ENCODE measurements at regions not wholly inside any gene's neighbourhood (a gene's known extent, or its start where the extent isn't known, plus 50 kb on each side); places are given as distances from the start of the nearest gene placed in this dataset.

- TF ChIP-seq CHD1 (IDR thresholded peaks at IDR 0.05; ENCODE audit: low read depth, low read length) (no peak), RFX5 (IDR thresholded peaks at IDR 0.05; ENCODE audit: borderline replicate concordance, low read depth, low read length) (no peak), HDAC2 (IDR thresholded peaks at IDR 0.05; ENCODE audit: borderline replicate concordance in 1 of 2, low read depth in 2 of 2, low read length in 2 of 2) (no peak), POLR2AphosphoS5 (IDR thresholded peaks at IDR 0.05; ENCODE audit: low read depth, low read length) (no peak), POLR2A (IDR thresholded peaks at IDR 0.05; ENCODE audit: control extremely low read depth in 1 of 2, low read depth in 2 of 2, low read length in 2 of 2) (no peak), RNF2 (IDR thresholded peaks at IDR 0.05; ENCODE audit: borderline replicate concordance, low read depth, low read length, missing control alignments, poor library complexity, severe bottlenecking) (no peak), CHD2 (IDR thresholded peaks at IDR 0.05; ENCODE audit: low read length) (no peak), TAF1 (IDR thresholded peaks at IDR 0.05; ENCODE audit: low read depth, low read length) (no peak), CBX8 (IDR thresholded peaks at IDR 0.05; ENCODE audit: borderline replicate concordance, low read depth, low read length) (no peak), CTCF (IDR thresholded peaks at IDR 0.05; ENCODE audit: control extremely low read depth in 1 of 3, insufficient read depth in 1 of 3, low read depth in 1 of 3, low read length in 3 of 3) (no peak), SIN3A (conservative IDR thresholded peaks at IDR 0.05 in 1 of 2, IDR thresholded peaks at IDR 0.05 in 1 of 2; ENCODE audit: low read depth in 1 of 2, low read length in 2 of 2) (no peak)
- H3K14ac ChIP-seq (ENCODE audit: insufficient read length) = no peak overlapping the region
- H3K27ac ChIP-seq (ENCODE audit: low read depth, low read length) = no peak overlapping the region
- H2BK120ac ChIP-seq (replicated peaks; ENCODE audit: low read depth, low read length) = no peak overlapping the region
- no peak overlapping the region for H2AK5ac ChIP-seq (ENCODE audit: low read depth, low read length)
- no peaks in the 10 kb centered on the region for H3K23me2 ChIP-seq (ENCODE audit: low read depth, low read length)
- H3K36me3 ChIP-seq (ENCODE audit: control insufficient read depth in 2 of 4, insufficient read depth in 4 of 4, low read length in 3 of 4) = no peaks in the 10 kb centered on the region
- H3K79me2 ChIP-seq (ENCODE audit: control insufficient read depth in 1 of 2, insufficient read depth in 2 of 2, low read length in 2 of 2) = no peaks in the 10 kb centered on the region
- no peaks in the 10 kb centered on the region for H3K9me3 ChIP-seq (ENCODE audit: insufficient read depth in 2 of 2, low read depth in 1 of 2, low read length in 1 of 2)
- H2BK5ac ChIP-seq (ENCODE audit: low read depth, low read length) = no peak overlapping the region
- WGBS, 2 experiments (ENCODE audit: extremely low coverage in 1 of 2, insufficient coverage in 1 of 2, insufficient read length in 1 of 2, insufficient replicate concordance in 2 of 2, low coverage in 1 of 2, low lambda C conversion rate in 2 of 2, missing lambda C conversion rate in 1 of 2) = 96% methylated on average over 6 of the region's 6 CpGs; no CpG with 5 or more reads in 1 of the 2 experiments
- no peak overlapping the region for H2BK15ac ChIP-seq (ENCODE audit: low read length)
- H3K27me3 ChIP-seq (replicated peaks in 1 of 4; ENCODE audit: control insufficient read depth in 3 of 4, extremely low read depth in 1 of 4, insufficient read depth in 3 of 4, low read length in 3 of 4) = no peaks in the 10 kb centered on the region
- H3K56ac ChIP-seq (replicated peaks; ENCODE audit: insufficient read length, low read depth, low read length) = no peak overlapping the region
- H2BK12ac ChIP-seq (ENCODE audit: low read depth, low read length) = no peak overlapping the region
- H3K4me2 ChIP-seq (ENCODE audit: insufficient read depth in 1 of 2, low read depth in 2 of 2, low read length in 2 of 2) = no peak overlapping the region
- H4K91ac ChIP-seq (replicated peaks; ENCODE audit: insufficient read length, low read length) = no peak overlapping the region
- H4K20me1 ChIP-seq (replicated peaks in 1 of 2; ENCODE audit: control insufficient read depth in 1 of 2, insufficient read depth in 2 of 2, low read length in 2 of 2) = no peaks in the 10 kb centered on the region
- H2AFZ ChIP-seq (ENCODE audit: low read length) = no peak overlapping the region
- ChIA-PET CTCF (ENCODE audit: partially characterized antibody) (interaction anchor here (1.8 kb wide), 1 partner anchor 17 kb away, joined by 5 read pairs; no protein-coding TSS in a partner anchor), POLR2A (ENCODE audit: partially characterized antibody) (no interaction called here)
- peaks cover 0 to 8% (median 0%) of the 10 kb centered on the region in 4 experiments; a peak in 2 of 7 replicates for H3K4me1 ChIP-seq (replicated peaks in 1 of 4; ENCODE audit: control insufficient read depth in 3 of 4, insufficient read depth in 4 of 4, low read length in 3 of 4)
- H3K4ac ChIP-seq (replicated peaks; ENCODE audit: insufficient read length, low read depth, low read length) = no peak overlapping the region
- DNase-seq (ENCODE audit: low read depth in 1 of 2, low spot score in 2 of 2) = no peak
- H3K18ac ChIP-seq (ENCODE audit: extremely low read depth, low read length) = no peak overlapping the region
- H3K79me1 ChIP-seq (ENCODE audit: low read depth, low read length) = no peaks in the 10 kb centered on the region
- no peak overlapping the region for H2BK20ac ChIP-seq (ENCODE audit: low read length)
- H3K23ac ChIP-seq (ENCODE audit: insufficient read length) = no peak overlapping the region
- no peak for FAIRE-seq
- H4K5ac ChIP-seq (ENCODE audit: insufficient read length, low read depth, low read length) = no peak overlapping the region
- H3K4me3 ChIP-seq (ENCODE audit: extremely low read depth in 1 of 4, insufficient read depth in 2 of 4, low read depth in 3 of 4, low read length in 4 of 4) = no peak overlapping the region
- no peak overlapping the region for H3K9ac ChIP-seq (replicated peaks in 1 of 4; ENCODE audit: extremely low read depth in 1 of 4, low read depth in 3 of 4, low read length in 3 of 4)
- H4K8ac ChIP-seq (ENCODE audit: extremely low read depth, insufficient read depth, low read length) = no peak overlapping the region
Observed at GRCh38 chr10:123944661-123945060, 53.1 kb upstream of the CPXM2 start.

All from H1 (cell line).